ENCODE measurements at regions not wholly inside any gene's neighbourhood (a gene's known extent, or its start where the extent isn't known, plus 50 kb on each side); places are given as distances from the start of the nearest gene placed in this dataset.

- DNase-seq: no peak
Observed at GRCh38 chr13:34506796-34507195, 435.3 kb upstream of the NBEA start.

GRCh38 chr13:34507630-34508029 is 434.4 kb upstream of the NBEA start:
- no peak for DNase-seq

- no peak for DNase-seq
Observed at GRCh38 chr13:34512817-34513216, 429.3 kb upstream of the NBEA start.

- DNase-seq: no peak
Observed at GRCh38 chr13:34513526-34513925, 428.5 kb upstream of the NBEA start.

GRCh38 chr13:34515201-34515600 is 426.9 kb upstream of the NBEA start:
- no peak for DNase-seq

GRCh38 chr13:34521171-34521570 is 420.9 kb upstream of the NBEA start:
- DNase-seq: no peak

- DNase-seq: no peak
Observed at GRCh38 chr13:34522808-34523207, 419.3 kb upstream of the NBEA start.

- DNase-seq: no peak
Observed at GRCh38 chr13:34523406-34523805, 418.7 kb upstream of the NBEA start.

GRCh38 chr13:34533941-34534340 is 408.1 kb upstream of the NBEA start:
- no peak for DNase-seq

GRCh38 chr13:34542321-34542720 is 399.7 kb upstream of the NBEA start:
- DNase-seq: no peak

- DNase-seq: no peak
Observed at GRCh38 chr13:34543836-34544235, 398.2 kb upstream of the NBEA start.

GRCh38 chr13:34545461-34545860 is 396.6 kb upstream of the NBEA start:
- DNase-seq: no peak

GRCh38 chr13:34546344-34547250 is 395.5 kb upstream of the NBEA start:
- no peak for DNase-seq

GRCh38 chr13:34547929-34548328 is 394.1 kb upstream of the NBEA start:
- DNase-seq: no peak

- DNase-seq: no peak
Observed at GRCh38 chr13:34553376-34553775, 388.7 kb upstream of the NBEA start.

GRCh38 chr13:34555988-34556387 is 386.1 kb upstream of the NBEA start:
- DNase-seq: no peak

GRCh38 chr13:34561033-34561432 is 381.0 kb upstream of the NBEA start:
- DNase-seq: no peak

GRCh38 chr13:34567597-34567996 is 374.5 kb upstream of the NBEA start:
- DNase-seq: no peak

GRCh38 chr13:34570698-34571353 is 371.2 kb upstream of the NBEA start:
- no peak for DNase-seq

- DNase-seq: no peak
Observed at GRCh38 chr13:34571716-34572115, 370.4 kb upstream of the NBEA start.

GRCh38 chr13:34577051-34577450 is 365.0 kb upstream of the NBEA start:
- DNase-seq: no peak

GRCh38 chr13:34578471-34578870 is 363.6 kb upstream of the NBEA start:
- no peak for DNase-seq

GRCh38 chr13:34578917-34579316 is 363.2 kb upstream of the NBEA start:
- DNase-seq: no peak

- DNase-seq: no peak
Observed at GRCh38 chr13:34583181-34583580, 358.9 kb upstream of the NBEA start.

Data from activated naive CD4-positive, alpha-beta T cell treated with Interleukin-2 at 50 U/mL for 16 hours (primary cell).